D341Med (cell line): ENCODE measurements at regions not wholly inside any gene's neighbourhood (a gene's known extent, or its start where the extent isn't known, plus 50 kb on each side); places are given as distances from the start of the nearest gene placed in this dataset.
"Not testable (repeated sequence)": the region's sequence is repeated elsewhere in the genome, so short reads cannot be mapped to it uniquely, and the experiment has no call there.

Experiments used
- DNase-seq: peaks from one replicate; pipeline ENCODE4 v3.0.0; 2012; ENCODE audit warnings: low spot score

GRCh38 chr11:39144351-39145130, 2314.9 kb downstream of the LRRC4C start:
- no peak for DNase-seq

- DNase-seq = no peak
These were observed 2319.9 kb downstream of the LRRC4C start for GRCh38 chr11:39139581-39139980.

DNA sequence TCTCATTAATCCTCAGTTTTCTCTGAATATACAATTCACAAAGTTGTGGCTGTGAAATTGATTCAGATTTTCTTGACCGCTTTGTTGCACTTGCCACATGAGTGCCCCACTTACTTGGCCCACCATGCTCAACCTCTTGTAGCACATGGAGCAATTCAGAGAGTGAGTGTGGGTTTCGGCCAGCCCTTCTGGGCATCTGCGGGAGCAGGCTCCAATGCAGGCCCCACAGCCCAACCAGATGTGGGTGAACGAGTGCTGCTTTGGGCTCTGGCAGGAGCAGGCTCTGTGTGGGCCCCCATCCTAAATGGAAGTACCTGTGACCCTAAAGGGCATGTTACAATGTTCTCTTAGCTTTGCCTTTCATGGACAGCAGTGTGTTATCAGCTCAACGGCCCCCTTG, 2338.6 kb downstream of the LRRC4C start:
- no peak for DNase-seq

DNA sequence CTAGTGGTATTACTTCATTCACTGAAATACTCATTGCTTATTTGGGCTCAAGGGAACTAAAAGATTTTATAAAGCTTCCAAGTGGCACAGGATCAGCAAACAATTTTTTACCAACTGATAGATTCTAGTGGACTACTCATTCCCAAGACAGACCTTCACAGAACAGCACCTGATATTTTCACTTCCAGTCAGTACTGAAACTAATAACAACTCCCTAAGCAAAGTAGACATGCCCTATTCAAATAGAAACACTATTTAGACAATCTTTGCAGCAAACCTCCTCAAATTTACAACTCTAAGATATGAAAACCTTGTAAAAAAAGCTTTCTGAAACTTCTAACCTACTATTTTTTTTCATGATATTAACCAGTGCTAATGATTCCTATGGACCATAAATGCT, 2345.8 kb downstream of the LRRC4C start:
- no peak for DNase-seq

GRCh38 chr11:39102236-39102635, 2357.2 kb downstream of the LRRC4C start:
- DNase-seq = no peak

DNA sequence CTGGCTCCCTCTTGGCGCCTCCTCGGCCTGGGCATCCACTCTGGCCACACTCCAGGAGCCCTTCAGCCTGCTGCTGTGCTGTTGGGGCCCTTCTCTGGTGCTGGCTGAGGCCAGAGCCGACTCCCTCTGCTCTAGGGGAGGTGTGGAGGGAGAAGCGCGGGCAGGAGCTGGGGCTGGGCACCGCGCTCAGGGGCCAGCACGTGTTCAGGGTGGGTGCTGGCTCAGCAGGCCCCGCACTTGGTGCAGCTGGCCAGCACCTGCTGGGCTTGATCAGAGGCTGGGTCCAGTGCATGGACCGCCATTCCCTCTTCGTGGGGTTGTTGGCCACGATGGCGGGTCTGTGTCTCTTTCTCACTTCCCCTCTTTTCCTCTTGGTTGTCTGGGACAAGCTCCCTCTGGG, 2381.0 kb downstream of the LRRC4C start:
- DNase-seq = no peak

DNA sequence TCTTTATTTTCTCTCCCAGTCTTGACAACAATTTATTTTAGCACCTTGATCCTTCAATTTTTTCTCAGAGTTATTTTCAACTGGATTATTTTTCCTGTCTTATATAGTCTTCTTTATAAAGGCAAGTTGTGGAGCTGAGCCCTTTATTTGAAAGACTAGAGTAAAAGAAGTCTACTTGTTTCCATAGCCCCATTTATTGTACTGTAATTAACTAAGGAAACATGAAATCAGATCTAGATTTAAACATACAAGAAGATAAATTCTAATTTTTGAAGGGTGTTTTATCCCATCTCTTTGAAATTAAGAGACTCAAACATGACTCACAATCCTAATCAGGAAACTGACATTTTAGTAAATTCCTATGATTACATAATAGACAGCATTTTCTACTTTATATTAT, 2421.8 kb downstream of the LRRC4C start:
- no peak for DNase-seq

DNA sequence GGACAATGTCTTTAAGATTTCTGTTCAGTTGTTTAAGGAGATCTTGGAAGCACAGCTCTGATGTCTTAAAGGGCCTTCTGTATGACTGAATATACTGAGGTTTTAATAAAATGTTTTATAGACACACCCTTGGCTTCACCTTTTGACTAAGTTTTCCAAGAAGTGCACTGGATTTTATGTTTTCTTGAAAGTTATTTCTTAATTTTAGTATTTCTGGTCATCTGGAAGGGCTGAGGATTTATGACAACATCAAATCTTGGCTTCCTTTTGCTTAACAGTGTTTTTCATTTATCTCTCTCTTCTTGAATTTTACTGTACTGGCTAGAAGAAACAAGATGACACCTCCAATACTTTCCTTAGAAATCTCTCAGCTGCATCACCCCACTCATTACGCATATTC, 2423.4 kb downstream of the LRRC4C start:
- DNase-seq = no peak

DNA sequence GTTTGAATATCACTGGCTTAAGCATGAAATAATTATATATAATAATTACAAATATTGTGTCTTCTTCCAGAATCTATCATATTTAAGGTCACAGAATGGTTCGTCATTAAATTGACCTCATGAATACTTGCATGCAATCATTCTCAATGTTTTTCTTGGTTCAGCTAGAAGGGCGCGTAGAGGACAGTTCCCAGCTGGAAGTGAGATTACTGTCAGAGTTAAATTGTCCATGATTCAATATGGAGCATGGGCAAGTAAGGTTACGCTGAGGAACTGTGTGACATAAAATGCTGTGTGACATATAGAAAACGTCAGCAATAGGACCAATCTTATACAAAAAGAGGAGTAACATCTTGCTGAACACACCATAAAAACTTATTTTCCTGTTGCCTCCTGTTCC, 2423.5 kb upstream of the RAG2 start:
- DNase-seq = no peak

GRCh38 chr11:39011797-39012196, 2413.8 kb upstream of the RAG2 start:
- no peak for DNase-seq

DNA sequence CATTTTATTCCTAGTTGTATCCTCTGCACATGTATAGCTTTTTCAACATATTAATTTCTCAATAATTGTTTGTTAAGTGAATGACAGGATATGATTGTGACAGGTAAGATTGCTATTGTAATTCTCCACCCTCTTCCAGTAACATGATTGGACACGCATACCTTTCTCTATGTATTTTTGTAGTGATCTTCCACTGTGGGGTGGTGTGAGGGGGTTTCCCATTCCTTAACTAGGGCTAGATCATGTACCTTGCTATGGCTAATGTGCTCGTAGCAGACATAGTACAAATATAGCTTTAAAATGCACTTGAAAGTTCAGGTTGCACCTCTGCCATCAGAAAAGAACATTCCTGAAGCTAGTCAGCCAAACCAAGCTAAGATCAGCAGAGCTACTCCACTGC, 2392.8 kb upstream of the RAG2 start:
- no peak for DNase-seq

DNA sequence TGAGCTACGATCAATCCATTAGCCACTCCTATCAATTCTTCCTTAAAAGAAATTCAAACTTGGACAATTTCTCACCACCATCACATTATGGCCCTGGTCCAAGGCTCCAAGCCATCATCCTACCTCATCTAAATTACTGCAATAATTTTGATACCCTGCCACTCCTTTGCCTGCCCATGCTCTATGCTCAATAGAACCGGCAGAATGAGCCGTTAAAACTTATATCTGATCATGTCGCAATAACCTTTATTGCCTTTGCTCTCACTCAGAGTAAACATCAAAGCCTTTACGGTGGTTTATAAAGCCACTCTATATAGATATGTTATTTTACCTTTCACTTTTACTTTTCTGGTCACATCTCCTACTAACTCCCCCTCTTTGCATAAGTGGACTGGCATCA, 2392.1 kb upstream of the RAG2 start:
- no peak for DNase-seq

DNA sequence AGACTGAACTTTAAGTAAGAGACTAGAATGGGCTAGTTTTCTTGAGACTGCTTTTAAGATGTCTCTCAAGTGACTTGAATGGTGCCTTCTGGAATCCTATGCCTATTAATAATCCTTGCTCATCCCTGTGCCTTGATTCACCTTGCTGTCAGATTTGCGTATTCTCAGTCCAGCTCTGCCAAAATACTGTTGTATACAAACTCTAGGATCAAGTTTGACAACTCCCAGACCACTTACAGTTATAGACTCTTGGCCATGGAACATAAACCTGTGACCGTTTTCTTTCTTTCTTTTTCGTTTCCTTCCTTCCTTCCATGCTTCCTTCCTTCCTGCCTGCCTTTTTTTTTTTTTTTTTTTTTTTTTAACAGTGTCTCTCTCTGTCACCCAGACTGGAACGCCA, 2390.9 kb upstream of the RAG2 start:
- no peak for DNase-seq

DNA sequence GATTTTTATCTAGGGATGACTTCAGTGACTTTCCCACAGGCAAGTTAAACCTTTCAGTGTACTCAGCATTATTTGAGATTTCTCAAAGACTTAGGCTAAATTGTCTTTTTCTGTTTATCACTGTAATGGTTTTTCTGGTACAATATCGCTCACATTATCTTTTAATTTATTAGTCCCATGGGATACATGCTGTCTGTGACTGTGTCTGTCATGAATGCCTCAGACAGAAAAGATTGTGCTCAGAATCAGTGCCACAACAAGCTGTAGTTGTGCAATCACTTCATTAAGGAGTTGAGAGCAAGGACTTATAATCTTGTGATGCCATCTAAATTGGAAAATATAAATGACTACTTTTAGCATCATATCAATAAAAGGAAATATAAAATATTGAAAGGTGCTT, 2374.2 kb upstream of the RAG2 start:
- no peak for DNase-seq

DNA sequence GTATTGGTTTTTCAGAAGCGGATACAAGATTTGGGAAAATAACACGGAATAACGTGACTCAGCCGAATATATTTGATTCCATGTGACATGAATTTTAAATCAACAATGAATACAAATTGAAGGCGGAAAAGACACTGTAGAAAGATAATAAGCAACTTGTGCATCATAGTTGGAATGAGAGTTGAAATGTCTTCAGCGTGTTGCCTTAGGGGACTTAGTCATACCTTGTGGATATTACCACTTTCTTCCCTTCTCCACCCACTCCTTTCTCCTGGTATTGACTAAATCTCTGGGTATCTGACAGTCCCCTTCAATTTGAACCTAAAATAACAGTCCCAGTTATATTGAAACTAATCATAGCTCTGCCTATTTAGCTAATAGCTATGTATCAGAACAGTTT, 2373.1 kb upstream of the RAG2 start:
- no peak for DNase-seq

GRCh38 chr11:38968951-38969350, 2370.9 kb upstream of the RAG2 start:
- no peak for DNase-seq

GRCh38 chr11:38952698-38953097, 2354.7 kb upstream of the RAG2 start:
- DNase-seq = no peak

DNA sequence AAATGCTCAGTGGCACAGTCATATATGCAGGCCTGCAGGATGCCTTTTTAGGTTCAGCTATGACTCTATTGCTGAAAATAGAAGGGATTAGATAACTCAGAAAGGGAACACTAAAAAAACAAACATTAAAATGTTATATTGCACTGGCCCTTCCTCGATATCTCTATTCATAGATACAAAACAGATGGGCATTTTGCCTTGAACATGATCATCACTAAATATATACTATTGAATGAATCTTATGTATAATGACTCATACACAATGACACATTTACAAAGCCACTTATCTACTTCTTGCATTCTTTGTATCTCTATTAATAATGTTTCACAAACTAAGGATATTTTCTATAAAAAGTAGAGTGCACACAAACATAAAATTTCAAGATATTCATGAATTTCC, 2352.8 kb upstream of the RAG2 start:
- no peak for DNase-seq

DNA sequence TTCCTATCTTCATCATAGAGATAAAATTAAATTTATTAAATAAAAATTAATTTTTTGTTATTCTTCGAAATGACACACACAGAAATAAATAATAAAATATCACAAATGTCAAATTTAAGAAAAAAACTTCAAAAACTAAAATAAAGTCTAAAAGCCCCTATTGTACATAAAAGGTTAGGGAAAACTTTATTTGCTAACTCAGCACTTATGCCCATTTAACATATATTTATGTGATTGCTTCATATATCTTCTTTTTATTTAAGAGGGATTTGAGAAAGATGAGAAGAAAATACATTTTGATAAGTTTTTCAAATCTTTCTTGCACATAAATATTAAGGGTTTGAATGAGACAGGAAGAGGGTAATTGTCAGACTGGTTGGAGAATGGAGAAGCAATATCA, 2350.4 kb upstream of the RAG2 start:
- DNase-seq = no peak

GRCh38 chr11:38937709-38938108, 2339.7 kb upstream of the RAG2 start:
- no peak for DNase-seq

DNA sequence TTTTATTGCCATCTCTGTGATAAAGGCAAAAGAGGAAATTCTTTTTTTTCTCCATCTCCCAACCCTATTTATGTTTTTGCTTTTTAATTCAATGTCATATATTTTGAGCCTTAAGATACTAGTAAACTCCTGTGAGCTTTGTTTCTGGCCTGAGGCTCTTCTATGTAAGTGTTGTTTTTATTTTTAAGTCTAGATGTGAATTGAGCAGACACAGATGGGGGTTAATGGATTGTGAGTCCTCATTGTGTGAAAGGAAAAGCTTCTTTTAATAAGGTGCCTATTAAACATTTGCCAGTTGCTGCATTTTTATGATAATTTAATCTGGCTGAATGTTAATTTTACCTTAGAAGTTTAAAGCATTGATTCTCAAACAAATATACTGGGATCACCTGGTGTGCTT, 2337.9 kb upstream of the RAG2 start:
- no peak for DNase-seq

DNA sequence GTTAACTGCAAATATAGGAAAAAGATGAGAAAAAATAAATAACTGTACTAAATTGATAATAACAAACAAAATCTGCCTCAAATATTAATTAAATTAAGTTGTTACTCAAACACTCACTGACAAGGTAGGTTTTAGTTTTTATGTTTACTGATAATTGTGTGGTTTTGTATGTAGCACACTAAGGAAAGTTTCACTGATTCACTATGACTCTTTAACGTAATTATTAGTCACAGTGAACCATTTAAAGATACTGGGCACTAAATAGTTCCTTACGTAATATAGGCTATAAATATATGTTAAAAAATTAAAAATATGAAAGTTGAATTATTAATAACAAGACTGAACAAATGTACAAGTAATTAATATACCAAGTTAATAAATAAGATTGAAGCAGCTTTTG, 2330.0 kb upstream of the RAG2 start:
- DNase-seq = no peak

- no peak for DNase-seq
These were observed 2326.6 kb upstream of the RAG2 start for GRCh38 chr11:38924644-38925043.

DNA sequence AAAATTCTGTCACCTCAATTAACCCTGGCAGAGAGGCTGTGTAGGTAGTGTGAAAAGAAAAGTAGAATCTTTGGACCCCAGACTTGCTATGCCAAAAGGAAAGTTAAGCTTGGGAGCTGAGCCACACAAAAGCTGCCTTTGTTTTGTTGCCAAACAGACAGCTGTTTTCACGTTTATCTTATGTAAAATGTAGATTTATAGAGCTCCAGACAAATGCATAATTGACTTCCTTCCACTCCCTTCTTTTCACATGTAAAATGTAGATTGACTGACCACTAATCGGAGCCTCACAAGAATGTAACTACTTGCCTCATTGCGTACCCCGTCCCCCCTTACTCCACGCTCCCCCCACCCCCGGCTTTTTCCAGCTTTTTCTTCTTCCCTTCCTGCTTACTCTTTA, 2302.2 kb upstream of the RAG2 start:
- no peak for DNase-seq

DNA sequence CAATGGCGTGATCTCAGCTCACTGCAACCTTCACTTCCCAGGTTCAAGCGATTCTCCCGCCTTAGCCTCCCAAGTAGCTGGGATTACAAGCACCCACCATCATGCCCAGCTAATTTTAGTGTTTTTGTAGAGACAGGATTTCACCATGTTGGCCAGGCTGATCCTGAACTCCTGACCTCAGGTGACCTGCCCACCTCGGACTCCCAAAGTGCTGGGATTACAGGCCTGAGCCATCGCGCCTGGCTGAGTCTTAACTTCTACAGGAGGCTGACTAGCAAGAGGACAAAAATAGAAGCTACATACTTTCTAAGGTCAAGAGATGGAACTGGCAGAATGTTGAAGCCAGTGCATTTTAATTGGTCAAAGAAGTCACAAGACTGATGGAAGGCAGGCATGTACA, 2296.2 kb upstream of the RAG2 start:
- DNase-seq = not testable (repeated sequence)
